HG03066 (cell line): ENCODE measurements at regions not wholly inside any gene's neighbourhood (a gene's known extent, or its start where the extent isn't known, plus 50 kb on each side); places are given as distances from the start of the nearest gene placed in this dataset.

Source experiments
- ATAC-seq: cut with Tn5 transposase; IDR thresholded peaks from one replicate; pipeline ENCODE4 v1.9.1; 2021; ENCODE audit warnings: low read depth; ENCODE audit not compliant: unreplicated experiment

GRCh38 chr11:128200467-128200866, 386.9 kb downstream of the ETS1 start:
- no peak for ATAC-seq

- ATAC-seq = no peak
Measured at GRCh38 chr11:128198216-128198772, 389.1 kb downstream of the ETS1 start.

- ATAC-seq = no peak
Measured at GRCh38 chr11:128196235-128196634, 391.1 kb downstream of the ETS1 start.

GRCh38 chr11:128195756-128196155, 391.6 kb downstream of the ETS1 start:
- ATAC-seq = no peak

GRCh38 chr11:128195057-128195751, 392.2 kb downstream of the ETS1 start:
- no peak for ATAC-seq

- no peak for ATAC-seq
Measured at GRCh38 chr11:128194216-128194615, 393.1 kb downstream of the ETS1 start.

GRCh38 chr11:128193615-128194014, 393.7 kb downstream of the ETS1 start:
- ATAC-seq = no peak

- ATAC-seq = no peak
Measured at GRCh38 chr11:128190312-128190711, 397.0 kb downstream of the ETS1 start.

GRCh38 chr11:128189823-128190222, 397.5 kb downstream of the ETS1 start:
- ATAC-seq = no peak

- no peak for ATAC-seq
Measured at GRCh38 chr11:128188346-128189004, 398.9 kb downstream of the ETS1 start.

GRCh38 chr11:128187835-128188234, 399.5 kb downstream of the ETS1 start:
- ATAC-seq = no peak

- ATAC-seq = no peak
Measured at GRCh38 chr11:128187377-128187776, 400.0 kb downstream of the ETS1 start.

- no peak for ATAC-seq
Measured at GRCh38 chr11:128184981-128185380, 402.4 kb downstream of the ETS1 start.

- no peak for ATAC-seq
Measured at GRCh38 chr11:128182844-128183243, 404.5 kb downstream of the ETS1 start.

- no peak for ATAC-seq
Measured at GRCh38 chr11:128181984-128182383, 405.4 kb downstream of the ETS1 start.

GRCh38 chr11:128181088-128181480, 406.3 kb downstream of the ETS1 start:
- no peak for ATAC-seq

GRCh38 chr11:128180441-128181087, 406.8 kb downstream of the ETS1 start:
- ATAC-seq = no peak

- ATAC-seq = no peak
Measured at GRCh38 chr11:128179512-128179911, 407.8 kb downstream of the ETS1 start.

GRCh38 chr11:128179039-128179438, 408.3 kb downstream of the ETS1 start:
- ATAC-seq = no peak

- no peak for ATAC-seq
Measured at GRCh38 chr11:128174465-128175291, 412.7 kb downstream of the ETS1 start.
